SH-SY5Y (cell line): ENCODE measurements at regions not wholly inside any gene's neighbourhood (a gene's known extent, or its start where the extent isn't known, plus 50 kb on each side); places are given as distances from the start of the nearest gene placed in this dataset.

Source experiments
- GATA2 ChIP-seq: IDR thresholded peaks from 2 replicates; pipeline ENCODE4 v1.6.1; 2011; ENCODE audit warnings: mild to moderate bottlenecking, low read depth, low read length
- GATA3 ChIP-seq: IDR thresholded peaks from 2 replicates; pipeline ENCODE4 v1.6.1; 2011; ENCODE audit warnings: low read depth, mild to moderate bottlenecking, low read length, moderate library complexity

- no peak for TF ChIP-seq GATA3
- TF ChIP-seq GATA2, result no peak
Measured at GRCh38 chr21:20249401-20249800, 748.8 kb upstream of the NCAM2 start.

DNA sequence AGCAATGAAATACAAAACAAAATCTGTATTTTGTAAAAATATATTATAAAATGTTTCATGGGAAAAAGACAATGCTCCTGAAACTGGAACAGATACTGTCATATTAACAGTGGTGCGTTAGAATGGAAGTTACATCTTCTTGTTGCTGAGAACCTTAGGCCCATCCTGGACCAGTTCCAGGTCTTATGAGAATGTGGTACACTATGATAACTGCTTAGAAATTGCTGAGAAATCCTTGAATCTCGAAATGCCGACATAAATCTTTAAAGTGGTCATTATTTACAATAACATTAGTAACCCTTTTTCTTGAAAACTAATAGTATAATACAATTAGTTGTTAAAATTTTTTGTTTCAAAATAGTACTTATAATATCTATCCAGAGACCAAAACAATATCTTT lies 747.9 kb upstream of the NCAM2 start:
- no peak for TF ChIP-seq GATA2
- TF ChIP-seq GATA3, result no peak

DNA sequence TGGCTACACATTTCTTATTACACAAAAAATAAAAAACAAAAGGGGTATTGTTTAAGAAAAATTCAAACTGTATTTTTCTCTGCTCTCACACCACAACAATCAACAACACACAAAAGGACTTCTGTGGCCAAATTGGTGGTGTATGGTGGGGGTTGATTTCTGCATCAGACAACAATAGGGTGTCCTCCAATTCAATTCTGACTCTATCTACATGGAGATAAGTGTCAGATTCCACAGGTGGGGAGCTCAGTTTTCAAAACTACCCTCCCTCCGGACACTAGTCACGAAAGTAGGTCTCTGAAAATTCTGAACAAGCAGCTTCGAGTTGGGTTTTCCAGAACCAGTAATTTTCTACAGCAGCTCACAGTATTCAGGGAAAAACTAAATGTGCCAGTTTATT lies 744.9 kb upstream of the NCAM2 start:
- no peak for TF ChIP-seq GATA3
- TF ChIP-seq GATA2, result no peak

DNA sequence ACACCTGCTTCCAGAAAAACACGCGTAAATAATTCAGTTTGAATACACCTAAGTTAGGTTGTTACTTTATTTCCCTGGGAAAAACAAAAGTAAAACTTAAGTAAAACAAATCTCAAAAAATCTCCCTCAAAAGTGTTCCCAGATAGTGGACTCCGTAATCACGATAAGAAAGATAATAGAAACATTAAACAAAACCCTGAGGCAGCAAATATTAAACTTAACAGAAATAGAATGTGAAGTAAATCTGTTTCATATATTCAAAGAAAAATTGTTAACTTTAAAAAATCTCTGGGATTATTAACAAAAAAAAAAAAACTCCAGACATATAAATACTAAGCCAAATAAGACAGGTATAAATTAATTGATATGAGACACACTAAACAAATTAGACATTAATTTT lies 743.2 kb upstream of the NCAM2 start:
- no peak for TF ChIP-seq GATA2
- TF ChIP-seq GATA3, result no peak

DNA sequence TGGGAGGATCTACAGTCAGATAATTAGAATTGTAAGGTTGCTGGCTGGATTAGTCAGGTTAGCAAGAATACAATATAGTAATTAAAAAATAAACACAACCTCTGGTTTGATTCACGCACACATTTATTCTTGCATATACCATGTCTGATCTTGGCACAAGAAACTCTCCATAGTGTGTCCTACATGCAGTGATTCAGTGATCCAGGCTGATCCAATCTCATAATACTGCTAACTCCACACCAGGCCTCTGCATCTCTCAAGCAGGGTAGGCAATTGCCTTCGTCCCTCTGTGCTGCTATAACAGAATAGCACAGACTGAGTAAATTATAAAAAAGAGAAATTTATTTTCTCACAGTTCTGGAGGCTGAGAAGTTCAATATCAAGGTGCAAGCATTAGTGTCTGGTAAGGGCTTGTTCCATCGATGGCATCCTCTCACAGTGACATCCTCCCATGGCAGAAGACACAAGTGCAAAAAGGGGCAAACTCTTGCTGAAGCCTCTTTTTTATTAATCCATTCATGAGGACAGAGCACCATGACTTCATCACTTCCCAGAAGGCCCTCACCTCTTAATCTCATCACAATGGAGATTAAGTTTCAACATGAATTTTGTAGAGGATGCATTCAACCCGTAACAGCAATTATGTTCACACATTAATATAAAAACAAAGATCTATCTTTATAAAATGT lies 741.0 kb upstream of the NCAM2 start:
- TF ChIP-seq GATA3 (no peak), GATA2 (no peak)

GRCh38 chr21:20258542-20258941 lies 739.7 kb upstream of the NCAM2 start:
- TF ChIP-seq GATA3 (no peak), GATA2 (no peak)

GRCh38 chr21:20259031-20259867 lies 739.0 kb upstream of the NCAM2 start:
- no peak for TF ChIP-seq GATA3
- no peak for TF ChIP-seq GATA2

DNA sequence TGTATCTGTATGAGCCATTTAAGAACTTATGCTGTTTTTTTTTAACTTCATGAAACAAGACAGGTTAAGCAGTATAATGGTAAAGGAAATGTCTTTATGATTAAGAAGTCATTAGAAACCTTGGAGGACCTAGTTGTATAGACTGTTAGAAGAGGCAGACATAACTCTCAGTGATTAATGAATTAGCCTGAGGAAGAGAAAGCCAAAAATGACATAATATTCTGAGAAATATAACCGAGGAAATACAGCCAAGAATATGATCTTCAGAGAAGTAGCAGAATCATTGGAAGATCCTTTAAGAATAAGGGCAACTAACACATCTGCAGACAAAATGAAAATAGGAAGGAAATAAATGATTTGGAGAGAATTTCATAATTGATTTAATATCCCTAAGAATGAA lies 738.1 kb upstream of the NCAM2 start:
- TF ChIP-seq GATA3, result no peak
- TF ChIP-seq GATA2, result no peak

DNA sequence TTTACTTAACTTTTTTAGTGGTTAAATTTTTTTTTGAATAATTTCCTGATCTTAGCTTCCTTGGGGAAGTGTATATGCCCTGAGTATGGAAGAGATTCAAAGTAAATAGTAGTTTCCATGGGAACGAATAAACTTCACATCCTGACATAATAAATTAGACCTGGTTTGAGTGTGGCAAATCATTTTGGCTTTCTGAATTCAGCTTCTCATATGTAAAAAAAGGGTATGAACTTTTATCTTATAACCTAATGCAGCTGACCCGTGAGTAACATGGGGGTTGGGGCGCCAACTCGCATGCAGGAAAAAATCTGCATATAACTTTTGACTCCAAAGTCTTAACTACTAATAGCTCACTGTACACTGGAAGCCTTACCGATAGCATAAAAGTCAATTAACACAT lies 736.8 kb upstream of the NCAM2 start:
- TF ChIP-seq GATA3 (no peak), GATA2 (no peak)

- no peak for TF ChIP-seq GATA3
- no peak for TF ChIP-seq GATA2
Measured at GRCh38 chr21:20265707-20266440, 732.3 kb upstream of the NCAM2 start.

DNA sequence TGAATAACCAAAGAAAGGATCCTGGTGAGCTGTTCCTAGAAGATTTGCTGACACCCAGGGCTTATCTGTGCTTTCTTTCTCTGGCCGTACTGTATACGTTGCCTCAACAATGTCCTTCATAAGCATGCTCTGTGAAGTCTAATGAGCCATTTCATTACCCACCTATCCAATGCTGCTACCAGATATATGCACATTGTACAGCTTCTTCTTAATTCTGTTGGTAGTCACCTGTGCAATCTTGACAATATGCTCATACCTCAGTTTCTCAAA lies 731.8 kb upstream of the NCAM2 start:
- no peak for TF ChIP-seq GATA3
- no peak for TF ChIP-seq GATA2

- no peak for TF ChIP-seq GATA2
- TF ChIP-seq GATA3, result no peak
Measured at GRCh38 chr21:20270365-20271055, 727.7 kb upstream of the NCAM2 start.

DNA sequence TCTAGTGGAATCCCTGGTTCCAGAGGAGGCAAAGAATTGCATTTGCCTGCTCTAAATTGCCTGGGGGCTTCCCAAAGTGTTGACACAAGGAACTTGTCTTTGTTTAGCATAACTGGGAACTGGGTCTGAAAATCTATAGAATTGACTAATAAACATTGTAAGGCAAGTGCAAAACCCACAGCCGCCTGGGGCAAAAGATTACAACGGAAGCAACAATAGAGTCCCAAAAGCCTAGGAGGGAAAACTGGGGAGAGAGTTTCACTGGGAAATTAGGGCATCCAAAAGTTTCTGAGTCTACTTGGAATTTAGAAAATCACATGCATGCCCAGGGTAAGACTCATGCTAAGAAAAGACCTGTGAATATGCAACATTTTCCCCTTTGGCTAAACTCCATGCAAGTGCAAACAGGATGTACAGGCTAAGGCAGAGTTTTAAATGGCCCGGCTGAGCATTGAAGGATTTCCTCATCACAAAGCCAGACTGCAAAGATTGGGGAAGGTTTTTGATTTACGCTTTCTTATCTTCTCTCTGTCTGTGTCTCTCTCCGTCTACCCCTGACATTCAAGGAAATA lies 725.3 kb upstream of the NCAM2 start:
- TF ChIP-seq GATA2 (no peak), GATA3 (no peak)

DNA sequence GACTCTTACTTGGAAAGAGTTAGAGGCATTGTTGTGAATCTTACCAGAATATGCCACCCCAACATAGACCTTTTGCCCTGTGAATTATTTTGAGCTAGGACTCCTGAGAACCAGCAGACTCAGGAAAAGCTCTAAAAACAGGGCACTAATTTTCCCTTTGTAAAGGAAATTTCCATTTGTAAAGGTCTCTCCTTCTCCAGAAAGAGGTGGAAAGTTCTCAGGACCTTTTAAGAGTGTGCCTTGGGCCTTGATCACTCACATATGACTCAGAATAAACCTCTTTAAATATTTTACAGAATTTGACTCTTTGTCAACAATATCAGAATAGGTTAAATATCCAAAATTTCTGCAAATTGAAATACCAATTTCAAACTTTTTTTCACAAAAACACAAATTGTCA lies 721.8 kb upstream of the NCAM2 start:
- no peak for TF ChIP-seq GATA2
- TF ChIP-seq GATA3, result no peak

- no peak for TF ChIP-seq GATA3
- TF ChIP-seq GATA2, result no peak
Measured at GRCh38 chr21:20276954-20277353, 721.3 kb upstream of the NCAM2 start.
